GM12878 (cell line): ENCODE measurements at regions not wholly inside any gene's neighbourhood (a gene's known extent, or its start where the extent isn't known, plus 50 kb on each side); places are given as distances from the start of the nearest gene placed in this dataset.

Experiments used
- ATAC-seq: fragments of 200-7000 bp; cut with Tn5 transposase; 3 replicates; pipeline ENCODE4 v1.9.1; 2020; ENCODE audit warnings: mild to moderate bottlenecking, moderate library complexity
- BruUV-seq: library from RNA; stranded (reverse); fragments of 400-500 nt; replicated peaks from 2 replicates; lab custom pipeline; 2021; lab: Mats Ljungman, UMichigan
- CTCF ChIA-PET: fragments of 300-600 bp; sonication (Branson Sonifier 250); formaldehyde crosslinking; extraction: SDS; loops from one replicate; lab custom pipeline; 2021; ENCODE audit warnings: inconsistent platforms; lab: Yijun Ruan, JAX
- POLR2A ChIA-PET: fragments of 350-600 bp; formaldehyde crosslinking; extraction: SDS; loops from one replicate; lab custom pipeline; 2021; ENCODE audit warnings: inconsistent platforms; lab: Charles Lee
- RAD21 ChIA-PET: fragments of 300-600 bp; sonication (Branson Sonifier 250); formaldehyde crosslinking; loops from one replicate; lab custom pipeline; 2023; ENCODE audit warnings: antibody characterized with exemption; ENCODE audit not compliant: unreplicated experiment; lab: Charles Lee
- SMC1A ChIA-PET: fragments of 300-600 bp; sonication (Branson Sonifier 250); formaldehyde crosslinking; loops from one replicate; lab custom pipeline; 2023; ENCODE audit not compliant: unreplicated experiment, uncharacterized antibody; lab: Charles Lee
- DNase-seq: peaks from one replicate; pipeline ENCODE4 v3.0.0-alpha.2; 2011; ENCODE audit warnings: low read depth, low spot score
- FAIRE-seq: peaks from 3 replicates; lab custom pipeline; 2011; peaks lifted over from hg19 to GRCh38; lab: Jason Lieb, UNC
- H2AFZ ChIP-seq: 2 replicates; pipeline ENCODE4 v1.6.0; 2011; ENCODE audit warnings: low read depth, low read length, control low read depth; ENCODE audit not compliant: control insufficient read depth
- H3K27ac ChIP-seq: 2 replicates; pipeline ENCODE4 v1.5.1; 2011; ENCODE audit warnings: control low read depth; ENCODE audit not compliant: control insufficient read depth, insufficient read depth
- H3K27me3 ChIP-seq, 2 experiments: replicated peaks in 1 of 2; 2 replicates each; pipeline versions ENCODE4 v1.6.0 to v1.6.1; 2011; ENCODE audit warnings: low read length in 1 of 2; ENCODE audit not compliant: control insufficient read depth in 2 of 2, insufficient read depth in 2 of 2
- H3K36me3 ChIP-seq, 2 experiments: 2 replicates each; pipeline ENCODE4 v1.5.1; 2011; ENCODE audit warnings: low read length in 1 of 2; ENCODE audit not compliant: control insufficient read depth in 2 of 2, insufficient read depth in 2 of 2
- H3K4me1 ChIP-seq: 2 replicates; pipeline ENCODE4 v1.6.1; 2011; ENCODE audit warnings: mild to moderate bottlenecking, low read length, moderate library complexity, mixed read lengths; ENCODE audit not compliant: control insufficient read depth, insufficient read depth
- H3K4me2 ChIP-seq: 2 replicates; pipeline ENCODE4 v1.6.0; 2011; ENCODE audit warnings: control low read depth; ENCODE audit not compliant: control insufficient read depth, insufficient read depth
- H3K4me3 ChIP-seq: fragments of 200-600 bp; sonication (generic); 2 replicates; pipeline ENCODE4 v1.5.1; 2016
- H3K79me2 ChIP-seq: 2 replicates; pipeline ENCODE4 v1.6.0; 2011; ENCODE audit warnings: low read length; ENCODE audit not compliant: control insufficient read depth, insufficient read depth
- H3K9ac ChIP-seq: 2 replicates; pipeline ENCODE4 v1.8.0; 2011; ENCODE audit warnings: low read length, control low read depth, mixed read lengths; ENCODE audit not compliant: control insufficient read depth, insufficient read depth
- H3K9me3 ChIP-seq: replicated peaks from 3 replicates; pipeline ENCODE4 v1.5.1; 2011; ENCODE audit warnings: mild to moderate bottlenecking, low read length; ENCODE audit not compliant: control insufficient read depth, insufficient read depth
- H4K20me1 ChIP-seq: 2 replicates; pipeline ENCODE4 v1.6.0; 2011; ENCODE audit not compliant: control insufficient read depth, insufficient read depth
- ATF7 ChIP-seq: fragments of 450-650 bp; IDR thresholded peaks from 2 replicates; pipeline ENCODE4 v1.6.1; 2016; ENCODE audit warnings: low read depth, mild to moderate bottlenecking
- CBFB ChIP-seq: IDR thresholded peaks from 2 replicates; pipeline ENCODE4 v1.6.1; 2016; ENCODE audit warnings: antibody characterized with exemption, low read depth
- CBX5 ChIP-seq: sonication (generic); IDR thresholded peaks from 2 replicates; pipeline ENCODE4 v1.6.1; 2016; ENCODE audit warnings: low read depth, moderate library complexity, mild to moderate bottlenecking, inconsistent platforms
- CREB1 ChIP-seq: IDR thresholded peaks from 2 replicates; pipeline ENCODE4 v1.6.1; 2012; ENCODE audit warnings: low read depth, mild to moderate bottlenecking, inconsistent platforms
- EED ChIP-seq: sonication (generic); IDR thresholded peaks from 2 replicates; pipeline ENCODE4 v1.6.1; 2016; ENCODE audit warnings: antibody characterized with exemption, low read depth
- ESRRA ChIP-seq: IDR thresholded peaks from 2 replicates; pipeline ENCODE4 v1.6.1; 2012; ENCODE audit warnings: mild to moderate bottlenecking, low read length, improper control_type of control experiment
- FOXK2 ChIP-seq: fragments of 450-650 bp; IDR thresholded peaks from 2 replicates; pipeline ENCODE4 v1.6.1; 2017; ENCODE audit warnings: mild to moderate bottlenecking, moderate library complexity
- IRF4 ChIP-seq: IDR thresholded peaks from 2 replicates; pipeline ENCODE4 v1.6.1; 2011; ENCODE audit warnings: low read depth, low read length
- NFYA ChIP-seq: IDR thresholded peaks from 2 replicates; pipeline ENCODE4 v1.6.1; 2011; ENCODE audit warnings: low read depth, mild to moderate bottlenecking, low read length, improper control_type of control experiment, borderline replicate concordance
- POLR2A ChIP-seq: IDR thresholded peaks from 2 replicates; pipeline ENCODE4 v1.6.1; 2011; ENCODE audit warnings: low read depth, mild to moderate bottlenecking, low read length
- SUPT20H ChIP-seq: IDR thresholded peaks from 2 replicates; pipeline ENCODE4 v1.6.1; 2011; ENCODE audit warnings: low read depth, mild to moderate bottlenecking, low read length, moderate library complexity, borderline replicate concordance; ENCODE audit not compliant: control insufficient read depth
- ZNF622 ChIP-seq: fragments of 450-650 bp; IDR thresholded peaks from 2 replicates; pipeline ENCODE4 v1.6.1; 2017; ENCODE audit warnings: mild to moderate bottlenecking, inconsistent platforms
- ZSCAN29 ChIP-seq: fragments of 450-650 bp; IDR thresholded peaks from 2 replicates; pipeline ENCODE4 v1.6.1; 2017; ENCODE audit warnings: mild to moderate bottlenecking, moderate library complexity
- WGBS: methylation state at CpG from one replicate; pipeline ENCODE4 v1.1.6; 2016; ENCODE audit warnings: low lambda C conversion rate; ENCODE audit not compliant: insufficient replicate concordance, insufficient coverage; ENCODE audit errors: missing lambda C conversion rate; 5-methylcytosine and 5-hydroxymethylcytosine counted together
- in situ Hi-C: fragments of 300-500 bp; cut with MboI; formaldehyde crosslinking; loops from 9 replicates; pipeline ENCODE4 v1.14.3; 2018; ENCODE audit warnings: mixed read lengths
- intact Hi-C: fragments of 100-400 bp; cut with micrococcal nuclease; formaldehyde crosslinking; loops from one replicate; pipeline ENCODE4 v1.14.2; 2022; ENCODE audit not compliant: unreplicated experiment
- TF ChIP-seq, protein P1 (sequence below): IDR thresholded peaks from 2 replicates; pipeline ENCODE4 v1.6.1; 2012; ENCODE audit warnings: mild to moderate bottlenecking, low read depth, low read length
- TF ChIP-seq, protein P2 (sequence below): IDR thresholded peaks from 2 replicates; pipeline ENCODE4 v1.6.1; 2012; ENCODE audit warnings: low read depth, low read length, improper control_type of control experiment
- TF ChIP-seq, protein P3 (sequence below): IDR thresholded peaks from 2 replicates; pipeline ENCODE4 v1.6.1; 2012; ENCODE audit warnings: low read length, inconsistent platforms
- TF ChIP-seq, protein P4 (sequence below): IDR thresholded peaks from 2 replicates; pipeline ENCODE4 v1.6.1; 2011; ENCODE audit warnings: low read depth, low read length, improper control_type of control experiment, borderline replicate concordance

DNA sequence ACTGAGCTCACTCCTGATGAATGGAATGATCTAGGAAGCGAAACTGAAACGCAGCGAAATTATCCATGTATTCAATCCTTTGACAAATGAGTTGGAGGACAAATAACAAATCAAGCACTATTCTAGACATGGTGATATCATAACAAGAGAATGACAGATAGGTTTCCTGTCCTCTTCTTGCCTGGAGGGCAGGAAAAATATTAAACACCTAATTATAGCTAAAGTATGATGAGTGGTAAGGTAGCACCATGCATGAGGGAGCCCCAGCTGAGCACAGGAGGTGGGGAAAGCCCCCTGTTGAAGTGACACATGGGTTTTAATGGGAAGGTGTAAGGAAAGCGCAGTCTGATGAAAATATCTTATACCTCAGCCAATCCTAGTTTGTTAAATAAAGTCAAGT, 225.2 kb downstream of the NPR3 start:
- Histone ChIP-seq H3K9ac (no peak overlapping the region), H4K20me1 (no peaks in the 10 kb centered on the region), H3K4me2 (no peak overlapping the region), H3K4me1 (no peaks in the 10 kb centered on the region), H3K36me3 (no peaks in the 10 kb centered on the region), H3K79me2 (no peaks in the 10 kb centered on the region), H3K4me3 (no peak overlapping the region), H2AFZ (no peak overlapping the region), H3K27ac (no peak overlapping the region), H3K9me3 (no peaks in the 10 kb centered on the region), H3K27me3 (no peaks in the 10 kb centered on the region)
- no TSS peak for BruUV-seq
- TF ChIP-seq CREB1 (no peak), ESRRA (no peak), IRF4 (no peak), CBX5 (no peak), CBFB (no peak), ZSCAN29 (no peak), EED (no peak), ZNF622 (no peak), NFYA (no peak), SUPT20H (no peak), FOXK2 (no peak), ATF7 (no peak), POLR2A (no peak)
- TF ChIP-seq, protein P1, sequence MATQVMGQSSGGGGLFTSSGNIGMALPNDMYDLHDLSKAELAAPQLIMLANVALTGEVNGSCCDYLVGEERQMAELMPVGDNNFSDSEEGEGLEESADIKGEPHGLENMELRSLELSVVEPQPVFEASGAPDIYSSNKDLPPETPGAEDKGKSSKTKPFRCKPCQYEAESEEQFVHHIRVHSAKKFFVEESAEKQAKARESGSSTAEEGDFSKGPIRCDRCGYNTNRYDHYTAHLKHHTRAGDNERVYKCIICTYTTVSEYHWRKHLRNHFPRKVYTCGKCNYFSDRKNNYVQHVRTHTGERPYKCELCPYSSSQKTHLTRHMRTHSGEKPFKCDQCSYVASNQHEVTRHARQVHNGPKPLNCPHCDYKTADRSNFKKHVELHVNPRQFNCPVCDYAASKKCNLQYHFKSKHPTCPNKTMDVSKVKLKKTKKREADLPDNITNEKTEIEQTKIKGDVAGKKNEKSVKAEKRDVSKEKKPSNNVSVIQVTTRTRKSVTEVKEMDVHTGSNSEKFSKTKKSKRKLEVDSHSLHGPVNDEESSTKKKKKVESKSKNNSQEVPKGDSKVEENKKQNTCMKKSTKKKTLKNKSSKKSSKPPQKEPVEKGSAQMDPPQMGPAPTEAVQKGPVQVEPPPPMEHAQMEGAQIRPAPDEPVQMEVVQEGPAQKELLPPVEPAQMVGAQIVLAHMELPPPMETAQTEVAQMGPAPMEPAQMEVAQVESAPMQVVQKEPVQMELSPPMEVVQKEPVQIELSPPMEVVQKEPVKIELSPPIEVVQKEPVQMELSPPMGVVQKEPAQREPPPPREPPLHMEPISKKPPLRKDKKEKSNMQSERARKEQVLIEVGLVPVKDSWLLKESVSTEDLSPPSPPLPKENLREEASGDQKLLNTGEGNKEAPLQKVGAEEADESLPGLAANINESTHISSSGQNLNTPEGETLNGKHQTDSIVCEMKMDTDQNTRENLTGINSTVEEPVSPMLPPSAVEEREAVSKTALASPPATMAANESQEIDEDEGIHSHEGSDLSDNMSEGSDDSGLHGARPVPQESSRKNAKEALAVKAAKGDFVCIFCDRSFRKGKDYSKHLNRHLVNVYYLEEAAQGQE = no peak
- TF ChIP-seq, protein P2, sequence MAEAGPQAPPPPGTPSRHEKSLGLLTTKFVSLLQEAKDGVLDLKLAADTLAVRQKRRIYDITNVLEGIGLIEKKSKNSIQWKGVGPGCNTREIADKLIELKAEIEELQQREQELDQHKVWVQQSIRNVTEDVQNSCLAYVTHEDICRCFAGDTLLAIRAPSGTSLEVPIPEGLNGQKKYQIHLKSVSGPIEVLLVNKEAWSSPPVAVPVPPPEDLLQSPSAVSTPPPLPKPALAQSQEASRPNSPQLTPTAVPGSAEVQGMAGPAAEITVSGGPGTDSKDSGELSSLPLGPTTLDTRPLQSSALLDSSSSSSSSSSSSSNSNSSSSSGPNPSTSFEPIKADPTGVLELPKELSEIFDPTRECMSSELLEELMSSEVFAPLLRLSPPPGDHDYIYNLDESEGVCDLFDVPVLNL = no peak
- TF ChIP-seq, protein P3, sequence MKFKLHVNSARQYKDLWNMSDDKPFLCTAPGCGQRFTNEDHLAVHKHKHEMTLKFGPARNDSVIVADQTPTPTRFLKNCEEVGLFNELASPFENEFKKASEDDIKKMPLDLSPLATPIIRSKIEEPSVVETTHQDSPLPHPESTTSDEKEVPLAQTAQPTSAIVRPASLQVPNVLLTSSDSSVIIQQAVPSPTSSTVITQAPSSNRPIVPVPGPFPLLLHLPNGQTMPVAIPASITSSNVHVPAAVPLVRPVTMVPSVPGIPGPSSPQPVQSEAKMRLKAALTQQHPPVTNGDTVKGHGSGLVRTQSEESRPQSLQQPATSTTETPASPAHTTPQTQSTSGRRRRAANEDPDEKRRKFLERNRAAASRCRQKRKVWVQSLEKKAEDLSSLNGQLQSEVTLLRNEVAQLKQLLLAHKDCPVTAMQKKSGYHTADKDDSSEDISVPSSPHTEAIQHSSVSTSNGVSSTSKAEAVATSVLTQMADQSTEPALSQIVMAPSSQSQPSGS = no peak
- TF ChIP-seq, protein P4, sequence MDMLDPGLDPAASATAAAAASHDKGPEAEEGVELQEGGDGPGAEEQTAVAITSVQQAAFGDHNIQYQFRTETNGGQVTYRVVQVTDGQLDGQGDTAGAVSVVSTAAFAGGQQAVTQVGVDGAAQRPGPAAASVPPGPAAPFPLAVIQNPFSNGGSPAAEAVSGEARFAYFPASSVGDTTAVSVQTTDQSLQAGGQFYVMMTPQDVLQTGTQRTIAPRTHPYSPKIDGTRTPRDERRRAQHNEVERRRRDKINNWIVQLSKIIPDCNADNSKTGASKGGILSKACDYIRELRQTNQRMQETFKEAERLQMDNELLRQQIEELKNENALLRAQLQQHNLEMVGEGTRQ = no peak
- in situ Hi-C loops (loop anchor here (25.0 kb wide), 1 partner anchor 474 kb away; no protein-coding TSS in a partner anchor), intact Hi-C loops (no loop called here)
- 21% methylated on average over 4 of the region's 4 CpGs for WGBS
- ChIA-PET SMC1A (no interaction called here), POLR2A (no interaction called here), CTCF (no interaction called here), RAD21 (no interaction called here)
- no peak for ATAC-seq
- FAIRE-seq = no peak
- DNase-seq = no peak
